ENCODE measurements at regions not wholly inside any gene's neighbourhood (a gene's known extent, or its start where the extent isn't known, plus 50 kb on each side); places are given as distances from the start of the nearest gene placed in this dataset.

DNA sequence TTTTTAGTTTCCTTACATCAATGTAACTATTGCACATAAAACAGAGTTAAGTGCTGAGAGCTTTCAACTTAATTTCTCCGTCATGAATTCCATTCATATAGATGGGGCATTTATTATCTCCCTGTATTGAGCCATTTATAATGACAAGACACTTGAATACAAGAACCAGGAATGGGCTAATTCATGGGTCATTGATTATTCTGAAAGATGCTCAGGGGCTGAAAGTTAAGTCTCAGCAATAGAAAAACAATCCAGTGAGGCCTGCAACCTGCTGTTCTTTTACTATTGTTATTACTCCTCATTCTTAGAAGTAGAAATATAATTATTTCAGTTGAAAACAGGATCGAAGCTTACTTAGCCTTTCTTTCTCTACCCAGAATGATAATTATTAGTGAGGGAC lies 307.7 kb downstream of the MMUT start:
- intact Hi-C loops (cut with DNase I): no loop called here
- no peak for DNase-seq (ENCODE audit: low spot score in 2 of 2)
- H3K27ac ChIP-seq: no peak overlapping the region
- H3K36me3 ChIP-seq: no peaks in the 10 kb centered on the region
- H3K9me3 ChIP-seq: no peaks in the 10 kb centered on the region
- no peaks in the 10 kb centered on the region for H3K27me3 ChIP-seq
- no peak overlapping the region for H3K4me3 ChIP-seq
- H3K4me1 ChIP-seq: no peaks in the 10 kb centered on the region
- TF ChIP-seq, protein P1, sequence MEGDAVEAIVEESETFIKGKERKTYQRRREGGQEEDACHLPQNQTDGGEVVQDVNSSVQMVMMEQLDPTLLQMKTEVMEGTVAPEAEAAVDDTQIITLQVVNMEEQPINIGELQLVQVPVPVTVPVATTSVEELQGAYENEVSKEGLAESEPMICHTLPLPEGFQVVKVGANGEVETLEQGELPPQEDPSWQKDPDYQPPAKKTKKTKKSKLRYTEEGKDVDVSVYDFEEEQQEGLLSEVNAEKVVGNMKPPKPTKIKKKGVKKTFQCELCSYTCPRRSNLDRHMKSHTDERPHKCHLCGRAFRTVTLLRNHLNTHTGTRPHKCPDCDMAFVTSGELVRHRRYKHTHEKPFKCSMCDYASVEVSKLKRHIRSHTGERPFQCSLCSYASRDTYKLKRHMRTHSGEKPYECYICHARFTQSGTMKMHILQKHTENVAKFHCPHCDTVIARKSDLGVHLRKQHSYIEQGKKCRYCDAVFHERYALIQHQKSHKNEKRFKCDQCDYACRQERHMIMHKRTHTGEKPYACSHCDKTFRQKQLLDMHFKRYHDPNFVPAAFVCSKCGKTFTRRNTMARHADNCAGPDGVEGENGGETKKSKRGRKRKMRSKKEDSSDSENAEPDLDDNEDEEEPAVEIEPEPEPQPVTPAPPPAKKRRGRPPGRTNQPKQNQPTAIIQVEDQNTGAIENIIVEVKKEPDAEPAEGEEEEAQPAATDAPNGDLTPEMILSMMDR (IDR thresholded peaks at IDR 0.05): no peak

DNA sequence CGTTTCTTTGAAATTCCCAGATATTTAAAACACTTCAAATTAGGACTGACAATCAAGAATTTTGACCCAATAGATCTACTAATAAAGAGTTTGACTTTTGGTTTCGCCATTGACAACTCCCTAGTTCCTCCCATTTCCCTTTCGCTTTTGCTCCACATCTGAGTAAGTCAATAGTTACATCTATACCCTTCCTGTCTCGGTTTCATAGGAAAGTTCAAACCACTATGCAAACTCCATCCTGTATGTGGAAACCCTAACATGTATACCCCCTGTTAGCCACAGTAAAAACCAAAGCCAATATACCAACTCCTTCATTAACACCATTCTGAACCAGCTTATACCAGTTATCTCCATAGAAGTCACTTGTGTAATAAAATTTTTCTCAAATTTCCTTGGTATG lies 311.1 kb downstream of the MMUT start:
- no peaks in the 10 kb centered on the region for H3K36me3 ChIP-seq
- intact Hi-C loops (cut with DNase I): no loop called here
- TF ChIP-seq, protein P1 (IDR thresholded peaks at IDR 0.05): no peak
- no peak overlapping the region for H3K4me3 ChIP-seq
- no peaks in the 10 kb centered on the region for H3K27me3 ChIP-seq
- DNase-seq (ENCODE audit: low spot score in 2 of 2): no peak
- no peak overlapping the region for H3K27ac ChIP-seq
- no peaks in the 10 kb centered on the region for H3K9me3 ChIP-seq
- no peaks in the 10 kb centered on the region for H3K4me1 ChIP-seq

- no peaks in the 10 kb centered on the region for H3K27me3 ChIP-seq
- H3K27ac ChIP-seq: no peak overlapping the region
- DNase-seq (ENCODE audit: low spot score in 2 of 2): no peak
- no peaks in the 10 kb centered on the region for H3K36me3 ChIP-seq
- no peaks in the 10 kb centered on the region for H3K4me1 ChIP-seq
- intact Hi-C loops (cut with DNase I): no loop called here
- TF ChIP-seq, protein P1 (IDR thresholded peaks at IDR 0.05): no peak
- H3K4me3 ChIP-seq: no peak overlapping the region
- no peaks in the 10 kb centered on the region for H3K9me3 ChIP-seq
Observed at GRCh38 chr6:49151461-49151860, 311.6 kb downstream of the MMUT start.

GRCh38 chr6:49151033-49151432 lies 312.0 kb downstream of the MMUT start:
- Histone ChIP-seq H3K36me3 (no peaks in the 10 kb centered on the region), H3K27me3 (no peaks in the 10 kb centered on the region), H3K4me1 (no peaks in the 10 kb centered on the region), H3K4me3 (no peak overlapping the region), H3K9me3 (no peaks in the 10 kb centered on the region), H3K27ac (no peak overlapping the region)
- intact Hi-C loops (cut with DNase I): no loop called here
- no peak for DNase-seq (ENCODE audit: low spot score in 2 of 2)
- TF ChIP-seq, protein P1 (IDR thresholded peaks at IDR 0.05): no peak

GRCh38 chr6:49145280-49145679 lies 317.8 kb downstream of the MMUT start:
- no peak overlapping the region for H3K27ac ChIP-seq
- TF ChIP-seq, protein P1 (IDR thresholded peaks at IDR 0.05): no peak
- H3K4me1 ChIP-seq: no peaks in the 10 kb centered on the region
- H3K36me3 ChIP-seq: no peaks in the 10 kb centered on the region
- no peak for DNase-seq (ENCODE audit: low spot score in 2 of 2)
- H3K27me3 ChIP-seq: no peaks in the 10 kb centered on the region
- intact Hi-C loops (cut with DNase I): no loop called here
- H3K9me3 ChIP-seq: no peaks in the 10 kb centered on the region
- no peak overlapping the region for H3K4me3 ChIP-seq

DNA sequence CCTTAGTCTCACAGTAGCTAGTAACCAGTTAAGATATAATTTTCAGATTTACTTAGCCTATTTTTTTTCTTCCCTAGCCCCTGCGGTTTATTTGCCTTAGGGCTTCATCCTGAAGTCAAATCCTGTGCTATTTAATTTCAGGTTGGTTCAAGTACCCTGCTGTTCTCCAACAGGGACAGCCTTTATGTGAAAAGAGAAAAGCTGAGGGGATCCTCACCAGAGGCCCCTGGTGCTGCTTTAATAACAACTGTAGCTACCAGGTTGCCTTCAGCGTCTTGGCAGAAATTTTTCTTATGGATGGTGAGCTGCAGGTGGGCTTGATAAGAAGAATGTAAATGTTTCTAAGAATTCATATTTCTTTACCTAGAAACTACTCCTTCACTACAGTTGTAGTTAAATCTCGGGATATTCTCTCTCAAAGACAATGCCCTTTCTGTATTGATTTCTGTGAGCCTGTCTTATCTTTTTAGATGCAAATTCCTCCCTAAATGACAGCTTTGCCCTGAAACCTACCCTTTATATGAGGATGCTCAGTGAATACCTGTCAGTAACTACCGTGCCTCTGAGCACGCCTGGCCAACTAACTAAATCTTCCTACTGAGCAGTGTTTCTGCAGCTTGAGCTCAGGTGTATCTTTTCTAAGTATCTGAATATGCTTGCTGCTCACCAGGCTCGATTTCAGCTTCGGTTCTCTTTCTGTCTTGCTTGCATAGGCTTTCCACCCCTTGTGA lies 320.5 kb downstream of the MMUT start:
- intact Hi-C loops (cut with DNase I): no loop called here
- DNase-seq (ENCODE audit: low spot score in 2 of 2): no peak

More for the DNA sequence above, 320.5 kb downstream of the MMUT start:
- Histone ChIP-seq H3K27ac (no peak overlapping the region), H3K4me3 (no peak overlapping the region), H3K27me3 (no peaks in the 10 kb centered on the region), H3K36me3 (no peaks in the 10 kb centered on the region), H3K4me1 (no peaks in the 10 kb centered on the region), H3K9me3 (no peaks in the 10 kb centered on the region)
- TF ChIP-seq, protein P1 (IDR thresholded peaks at IDR 0.05): no peak

All from ascending aorta (tissue), 2 donors.